Activated CD4-positive, alpha-beta T cell treated with anti-CD3 and anti-CD28 coated beads for 36 hours (primary cell): ENCODE measurements at regions not wholly inside any gene's neighbourhood (a gene's known extent, or its start where the extent isn't known, plus 50 kb on each side); places are given as distances from the start of the nearest gene placed in this dataset.
"Not testable (repeated sequence)": the region's sequence is repeated elsewhere in the genome, so short reads cannot be mapped to it uniquely, and the experiment has no call there.

ENCODE experiments used
- ATAC-seq: fragments of 200-7000 bp; cut with Tn5 transposase; one replicate; pipeline ENCODE4 v1.10.0; 2021; ENCODE audit warnings: mild to moderate bottlenecking, moderate library complexity
- CTCF ChIA-PET: fragments of 350-600 bp; sonication (Branson Sonifier 250); formaldehyde crosslinking; loops from one replicate; lab custom pipeline; 2021; ENCODE audit warnings: antibody characterized with exemption; lab: Charles Lee
- POLR2A ChIA-PET: fragments of 350-600 bp; sonication (Branson Sonifier 250); formaldehyde crosslinking; loops from one replicate; lab custom pipeline; 2021; ENCODE audit warnings: antibody characterized with exemption, inconsistent platforms; lab: Charles Lee
- DNase-seq: peaks from one replicate; pipeline ENCODE4 v3.0.0-alpha.2; 2020
- H3K27ac Mint-ChIP-seq: one replicate; pipeline ENCODE4 v1.8.0; 2021; ENCODE audit warnings: mixed read lengths
- H3K27me3 Mint-ChIP-seq: one replicate; pipeline ENCODE4 v1.8.0; 2021; ENCODE audit warnings: mixed read lengths
- H3K36me3 Mint-ChIP-seq: one replicate; pipeline ENCODE4 v1.8.0; 2021; ENCODE audit warnings: low read depth, mixed read lengths
- H3K4me1 Mint-ChIP-seq: one replicate; pipeline ENCODE4 v1.8.0; 2021; ENCODE audit warnings: mixed read lengths
- H3K4me3 Mint-ChIP-seq: one replicate; pipeline ENCODE4 v1.8.0; 2021; ENCODE audit warnings: mild to moderate bottlenecking, moderate library complexity, mixed read lengths
- H3K9me3 Mint-ChIP-seq: one replicate; pipeline ENCODE4 v1.8.0; 2021; ENCODE audit warnings: low read depth, mixed read lengths
- intact Hi-C, 2 experiments: fragments of 100-400 bp; cut with DNase I in 1 of 2; cut with micrococcal nuclease in 1 of 2; formaldehyde crosslinking; loops; one replicate each; pipeline versions ENCODE4 v1.14.2 to v1.15.1; 2022 to 2024; cut with DNase I, micrococcal nuclease

DNA sequence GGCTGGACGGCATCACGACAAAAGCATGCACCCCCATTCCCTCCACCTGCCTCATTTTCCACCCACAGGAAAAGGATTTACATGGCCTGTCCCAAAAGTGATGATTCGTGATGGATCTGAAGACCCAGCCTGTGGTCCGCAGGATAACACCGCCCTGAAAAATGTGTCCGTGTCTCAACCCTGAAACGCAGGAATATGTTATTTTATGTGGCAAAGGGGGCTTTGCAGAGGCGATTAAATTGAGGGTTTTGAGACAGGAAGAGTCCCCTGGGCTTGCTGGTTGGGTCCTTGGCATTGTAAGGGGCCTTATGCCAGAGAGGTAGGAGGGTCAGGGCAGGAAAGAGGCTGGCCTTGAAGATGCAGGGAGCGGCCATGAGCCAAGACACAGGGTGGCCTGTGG is 80.2 kb upstream of the PPP2R2D start:
- Mint-ChIP-seq H3K27me3 (peaks cover 4% of the 10 kb centered on the region), H3K36me3 (no peaks in the 10 kb centered on the region), H3K4me3 (no peak overlapping the region), H3K4me1 (no peaks in the 10 kb centered on the region), H3K27ac (no peak overlapping the region), H3K9me3 (no peaks in the 10 kb centered on the region)
- intact Hi-C loops: no loop called here
- DNase-seq: no peak
- CTCF ChIA-PET: no interaction called here
- POLR2A ChIA-PET: no interaction called here
- ATAC-seq: no peak

- DNase-seq (no peak), ATAC-seq (no peak)
- Mint-ChIP-seq H3K36me3 (no peaks in the 10 kb centered on the region), H3K4me1 (no peaks in the 10 kb centered on the region), H3K27ac (no peak overlapping the region), H3K4me3 (no peak overlapping the region), H3K9me3 (no peaks in the 10 kb centered on the region), H3K27me3 (peaks cover 4% of the 10 kb centered on the region)
- intact Hi-C loops: no loop called here
- POLR2A ChIA-PET: no interaction called here
- CTCF ChIA-PET: no interaction called here
These were observed 79.3 kb upstream of the PPP2R2D start for GRCh38 chr10:131821378-131822012.

DNA sequence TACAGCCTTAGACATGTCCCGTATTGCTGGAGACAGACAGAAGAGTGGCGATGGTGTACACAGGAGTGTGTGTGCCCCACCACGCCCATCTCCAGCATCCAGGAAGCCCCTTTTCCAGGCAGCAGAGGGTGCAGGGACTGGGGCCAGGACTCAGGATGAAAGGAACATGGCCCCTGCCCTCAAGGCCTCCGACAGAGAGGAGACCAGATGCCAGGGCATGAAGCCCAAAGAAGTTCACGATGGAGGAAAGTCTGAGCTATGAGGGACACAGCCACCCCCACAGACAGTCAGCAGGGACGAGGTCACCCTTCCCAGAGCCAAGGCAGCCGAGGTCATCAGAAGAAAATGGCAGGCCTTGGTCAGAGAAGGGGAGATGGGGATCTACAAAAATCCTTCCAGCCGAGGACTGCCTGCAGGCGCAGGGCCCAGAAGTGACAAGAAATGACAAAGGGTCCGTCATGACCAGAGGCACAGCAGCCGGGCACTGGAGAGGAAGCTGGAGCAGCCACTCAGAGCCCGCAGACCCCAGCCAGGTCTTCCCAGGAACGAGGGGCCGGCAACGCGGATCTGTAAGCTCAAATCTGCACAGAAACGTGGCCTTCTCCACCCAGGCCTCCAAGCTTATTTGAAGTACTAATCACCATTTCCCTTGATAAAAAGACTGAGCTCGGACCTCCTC is 78.7 kb upstream of the PPP2R2D start:
- Mint-ChIP-seq H3K4me1 (no peaks in the 10 kb centered on the region), H3K9me3 (no peaks in the 10 kb centered on the region), H3K27me3 (peaks cover 2% of the 10 kb centered on the region), H3K36me3 (no peaks in the 10 kb centered on the region), H3K27ac (no peak overlapping the region), H3K4me3 (no peak overlapping the region)
- ATAC-seq (no peak), DNase-seq (no peak)
- POLR2A ChIA-PET: no interaction called here
- CTCF ChIA-PET: no interaction called here
- intact Hi-C loops: no loop called here

- Mint-ChIP-seq H3K27ac (no peak overlapping the region), H3K4me1 (no peaks in the 10 kb centered on the region), H3K36me3 (no peaks in the 10 kb centered on the region), H3K9me3 (peaks cover 3% of the 10 kb centered on the region), H3K27me3 (peaks cover 6% of the 10 kb centered on the region), H3K4me3 (no peak overlapping the region)
- POLR2A ChIA-PET: no interaction called here
- intact Hi-C loops: no loop called here
- CTCF ChIA-PET: no interaction called here
- no peak for ATAC-seq
- no peak for DNase-seq
These were observed 78.0 kb upstream of the PPP2R2D start for GRCh38 chr10:131822692-131823245.

- H3K27ac Mint-ChIP-seq, ATAC-seq, intact Hi-C loops, POLR2A ChIA-PET, H3K4me1 Mint-ChIP-seq, H3K36me3 Mint-ChIP-seq, H3K9me3 Mint-ChIP-seq, H3K27me3 Mint-ChIP-seq, H3K4me3 Mint-ChIP-seq, DNase-seq, CTCF ChIA-PET: not testable (repeated sequence)
These were observed 77.2 kb upstream of the PPP2R2D start for GRCh38 chr10:131823601-131824099.

DNA sequence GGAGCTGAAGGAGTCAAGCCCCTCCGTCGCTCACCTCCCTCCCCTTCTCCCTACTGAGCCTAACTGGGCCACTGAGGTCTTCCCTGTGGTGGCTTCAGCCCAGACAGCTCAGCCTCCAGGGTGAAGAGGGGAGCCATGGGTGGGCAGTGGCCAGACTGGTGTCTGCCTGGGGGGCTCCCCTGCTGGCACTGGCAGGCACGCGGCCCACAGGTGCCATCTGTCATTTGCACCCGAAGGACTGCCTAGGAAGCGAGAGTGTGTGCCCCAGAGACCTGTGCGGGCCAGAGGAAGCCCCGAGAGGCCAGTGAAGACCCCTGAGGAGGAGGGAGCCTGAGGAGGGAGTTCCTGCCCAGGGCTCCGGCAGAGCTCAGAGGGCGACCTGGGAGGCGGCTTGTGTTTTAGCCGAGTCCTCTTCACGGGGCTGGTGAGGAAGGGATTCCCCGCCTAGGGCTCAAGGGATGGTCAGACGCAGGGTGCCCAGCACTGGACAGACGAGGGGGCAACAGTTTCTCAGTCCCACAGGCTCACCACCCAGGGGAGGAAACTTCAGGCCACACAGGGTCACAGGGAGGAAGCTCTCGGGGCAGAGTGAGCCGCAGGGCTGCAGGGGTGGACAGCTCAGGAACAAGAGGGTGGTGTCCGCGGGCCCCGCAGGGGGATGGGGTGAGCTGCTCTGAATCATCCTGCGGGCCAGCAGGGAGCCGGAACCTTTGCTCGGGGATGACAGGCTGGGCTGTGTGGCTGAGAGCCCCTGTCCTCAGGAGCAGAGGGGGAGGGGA is 76.2 kb upstream of the PPP2R2D start:
- intact Hi-C loops: no loop called here
- Mint-ChIP-seq H3K27ac (no peak overlapping the region), H3K4me1 (no peaks in the 10 kb centered on the region), H3K9me3 (peaks cover 3% of the 10 kb centered on the region), H3K27me3 (peaks cover 9% of the 10 kb centered on the region), H3K4me3 (no peak overlapping the region), H3K36me3 (no peaks in the 10 kb centered on the region)
- CTCF ChIA-PET: no interaction called here
- ATAC-seq (no peak), DNase-seq (no peak)
- POLR2A ChIA-PET: no interaction called here

GRCh38 chr10:131825150-131825848 is 75.5 kb upstream of the PPP2R2D start:
- no peak for ATAC-seq
- CTCF ChIA-PET: no interaction called here
- Mint-ChIP-seq H3K36me3 (no peaks in the 10 kb centered on the region), H3K27ac (no peak overlapping the region), H3K4me3 (no peak overlapping the region), H3K9me3 (peaks cover 3% of the 10 kb centered on the region), H3K4me1 (no peaks in the 10 kb centered on the region), H3K27me3 (peaks cover 13% of the 10 kb centered on the region)
- no peak for DNase-seq
- intact Hi-C loops: no loop called here
- POLR2A ChIA-PET: interaction anchor here (0.6 kb wide), 1 partner anchor 294 kb away, joined by 3 read pairs; no protein-coding TSS in a partner anchor

DNA sequence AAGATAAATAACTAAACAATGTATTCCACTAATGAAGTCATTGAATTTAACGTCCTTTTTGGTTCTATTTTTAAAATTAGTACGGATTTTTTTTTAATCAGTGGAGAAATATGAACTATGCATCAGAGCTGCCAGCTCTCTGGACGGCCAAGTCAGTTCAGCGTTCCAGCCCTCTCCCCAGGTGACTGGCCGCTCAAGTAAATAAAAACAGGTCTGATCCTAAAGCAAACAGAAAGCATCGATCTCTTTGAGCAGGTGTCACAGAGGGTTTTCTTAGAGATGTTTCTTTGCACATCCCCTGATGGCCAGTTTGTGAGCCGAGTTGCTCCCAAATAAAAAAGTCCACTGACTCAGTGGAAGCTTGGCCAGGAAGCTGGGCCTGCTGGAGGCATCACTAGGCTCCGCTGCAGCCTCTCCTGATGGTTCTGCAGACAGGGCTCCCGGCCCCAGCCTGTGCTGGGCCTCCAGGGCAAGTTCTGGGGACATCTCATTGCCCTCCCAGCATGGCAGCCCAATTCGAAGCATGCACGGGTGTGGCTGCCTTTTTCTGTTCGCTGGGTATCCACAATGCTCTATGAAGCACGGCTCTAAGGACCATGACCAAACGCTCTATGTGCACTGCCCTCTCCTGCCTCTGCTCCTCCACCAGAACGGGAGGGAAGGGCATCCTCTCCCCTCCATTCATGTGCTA is 74.7 kb upstream of the PPP2R2D start:
- no peak for DNase-seq
- H3K4me1 Mint-ChIP-seq: no peaks in the 10 kb centered on the region
- POLR2A ChIA-PET: interaction anchor here (0.6 kb wide), 1 partner anchor 293 kb away, joined by 3 read pairs; no protein-coding TSS in a partner anchor
- CTCF ChIA-PET: no interaction called here
- H3K36me3 Mint-ChIP-seq: no peaks in the 10 kb centered on the region
- H3K9me3 Mint-ChIP-seq: peaks cover 3% of the 10 kb centered on the region
- H3K27me3 Mint-ChIP-seq: peaks cover 13% of the 10 kb centered on the region
- intact Hi-C loops: no loop called here
- no peak for ATAC-seq
- no peak overlapping the region for H3K4me3 Mint-ChIP-seq
- H3K27ac Mint-ChIP-seq: no peak overlapping the region

DNA sequence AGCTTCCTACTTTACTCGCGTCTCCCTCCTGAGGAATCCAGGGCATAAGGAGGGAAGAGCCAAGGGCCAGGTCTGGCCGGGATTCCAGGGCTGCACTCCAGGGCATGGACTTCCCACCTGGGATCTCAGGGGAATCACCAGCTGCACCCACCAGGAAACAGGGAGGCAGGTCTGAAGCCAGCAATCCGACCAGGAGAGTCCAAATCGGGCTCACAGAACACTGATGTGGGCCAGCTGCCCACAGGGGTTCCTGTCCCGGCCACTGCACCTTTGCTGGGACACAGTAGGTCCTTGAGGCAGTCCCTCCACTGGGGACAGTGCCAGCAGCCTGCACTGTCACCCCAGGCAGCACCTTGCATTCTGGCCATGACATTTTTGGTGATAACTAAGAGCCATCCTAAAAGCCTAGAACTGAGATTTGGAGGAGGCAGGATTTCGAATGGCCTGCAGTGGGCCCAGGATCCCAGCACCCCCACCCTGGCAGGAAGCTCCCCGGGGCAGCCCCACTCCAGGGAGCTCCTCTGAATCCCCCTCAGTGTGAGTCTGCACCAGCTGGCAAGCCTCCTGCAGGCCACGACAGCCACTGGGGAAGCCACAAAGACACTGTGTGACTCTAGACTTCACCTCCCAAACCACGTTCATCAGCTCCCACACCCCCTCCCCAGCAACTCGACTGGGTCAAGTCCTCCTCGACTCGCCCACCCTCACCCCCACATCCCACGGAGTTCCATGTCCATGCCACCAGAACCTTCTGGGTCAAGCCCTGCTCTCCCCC is 71.5 kb upstream of the PPP2R2D start:
- Mint-ChIP-seq H3K27ac (no peak overlapping the region), H3K27me3 (peaks cover 15% of the 10 kb centered on the region), H3K9me3 (peaks cover 3% of the 10 kb centered on the region), H3K4me1 (no peaks in the 10 kb centered on the region), H3K36me3 (no peaks in the 10 kb centered on the region), H3K4me3 (no peak overlapping the region)
- POLR2A ChIA-PET: interaction anchor here (0.5 kb wide), 1 partner anchor 225 kb away, joined by 3 read pairs; no protein-coding TSS in a partner anchor
- DNase-seq (no peak), ATAC-seq (no peak)
- intact Hi-C loops: no loop called here
- CTCF ChIA-PET: interaction anchor here (0.6 kb wide), 1 partner anchor 95 kb away, joined by 3 read pairs; no protein-coding TSS in a partner anchor

GRCh38 chr10:131830446-131831130 is 70.2 kb upstream of the PPP2R2D start:
- H3K36me3 Mint-ChIP-seq: no peaks in the 10 kb centered on the region
- DNase-seq (no peak), ATAC-seq (no peak)
- ChIA-PET CTCF (no interaction called here), POLR2A (no interaction called here)
- H3K27me3 Mint-ChIP-seq: peaks cover 13% of the 10 kb centered on the region
- intact Hi-C loops: no loop called here
- peaks cover 3% of the 10 kb centered on the region for H3K9me3 Mint-ChIP-seq
- H3K4me3 Mint-ChIP-seq: no peak overlapping the region
- H3K27ac Mint-ChIP-seq: no peak overlapping the region
- no peaks in the 10 kb centered on the region for H3K4me1 Mint-ChIP-seq
